ENCODE measurements at regions not wholly inside any gene's neighbourhood (a gene's known extent, or its start where the extent isn't known, plus 50 kb on each side); places are given as distances from the start of the nearest gene placed in this dataset.

- H3K4me1 ChIP-seq (ENCODE audit: insufficient read depth, low read length, poor library complexity, severe bottlenecking), result peaks cover 9% of the 10 kb centered on the region
- TF ChIP-seq CTCF (conservative IDR thresholded peaks at IDR 0.05; ENCODE audit: low read length), result no peak
- no peak for TF ChIP-seq EZH2phosphoT487 (IDR thresholded peaks at IDR 0.05; ENCODE audit: borderline replicate concordance)
- no peaks in the 10 kb centered on the region for H3F3A ChIP-seq (ENCODE audit: low read depth)
- H3K79me2 ChIP-seq (ENCODE audit: insufficient read depth, low read length), result no peaks in the 10 kb centered on the region
- H3K9me3 ChIP-seq (ENCODE audit: insufficient read depth, low read depth, low read length), result no peaks in the 10 kb centered on the region
- H3K9ac ChIP-seq (ENCODE audit: low read depth, low read length, poor library complexity, severe bottlenecking), result no peak overlapping the region
- H3K4me2 ChIP-seq (ENCODE audit: low read depth, low read length, poor library complexity, severe bottlenecking), result no peak overlapping the region
- H3K36me3 ChIP-seq (ENCODE audit: insufficient read depth, low read length), result no peaks in the 10 kb centered on the region
- no peaks in the 10 kb centered on the region for H4K20me1 ChIP-seq (ENCODE audit: insufficient read depth, low read length, poor library complexity, severe bottlenecking)
- H3K9me2 ChIP-seq (replicated peaks; ENCODE audit: low read depth, low read length), result no peaks in the 10 kb centered on the region
- no peak overlapping the region for H3K4me3 ChIP-seq (ENCODE audit: low read length, poor library complexity, severe bottlenecking)
- H2AFZ ChIP-seq (ENCODE audit: low read length), result no peak overlapping the region
- H3K27me3 ChIP-seq (ENCODE audit: insufficient read depth, low read length, poor library complexity, severe bottlenecking), result no peaks in the 10 kb centered on the region
Measured at GRCh38 chr21:15130751-15131150, 66.0 kb upstream of the NRIP1 start.

GRCh38 chr21:15132781-15133180, 68.0 kb upstream of the NRIP1 start:
- no peak for TF ChIP-seq EZH2phosphoT487 (IDR thresholded peaks at IDR 0.05; ENCODE audit: borderline replicate concordance)
- no peak for TF ChIP-seq CTCF (conservative IDR thresholded peaks at IDR 0.05; ENCODE audit: low read length)
- Histone ChIP-seq H2AFZ (ENCODE audit: low read length) (no peak overlapping the region), H3K4me1 (ENCODE audit: insufficient read depth, low read length, poor library complexity, severe bottlenecking) (peaks cover 9% of the 10 kb centered on the region), H3K9ac (ENCODE audit: low read depth, low read length, poor library complexity, severe bottlenecking) (no peak overlapping the region), H3K79me2 (ENCODE audit: insufficient read depth, low read length) (no peaks in the 10 kb centered on the region), H3K4me2 (ENCODE audit: low read depth, low read length, poor library complexity, severe bottlenecking) (no peak overlapping the region), H3K36me3 (ENCODE audit: insufficient read depth, low read length) (no peaks in the 10 kb centered on the region), H3K27me3 (ENCODE audit: insufficient read depth, low read length, poor library complexity, severe bottlenecking) (no peaks in the 10 kb centered on the region), H3K9me3 (ENCODE audit: insufficient read depth, low read depth, low read length) (no peaks in the 10 kb centered on the region), H4K20me1 (ENCODE audit: insufficient read depth, low read length, poor library complexity, severe bottlenecking) (no peaks in the 10 kb centered on the region), H3K4me3 (ENCODE audit: low read length, poor library complexity, severe bottlenecking) (no peak overlapping the region), H3F3A (ENCODE audit: low read depth) (no peaks in the 10 kb centered on the region), H3K9me2 (replicated peaks; ENCODE audit: low read depth, low read length) (no peaks in the 10 kb centered on the region)

- H3F3A ChIP-seq (ENCODE audit: low read depth), result no peaks in the 10 kb centered on the region
- no peaks in the 10 kb centered on the region for H3K9me2 ChIP-seq (replicated peaks; ENCODE audit: low read depth, low read length)
- TF ChIP-seq CTCF (conservative IDR thresholded peaks at IDR 0.05; ENCODE audit: low read length) (no peak), EZH2phosphoT487 (IDR thresholded peaks at IDR 0.05; ENCODE audit: borderline replicate concordance) (no peak)
- no peaks in the 10 kb centered on the region for H4K20me1 ChIP-seq (ENCODE audit: insufficient read depth, low read length, poor library complexity, severe bottlenecking)
- H3K9ac ChIP-seq (ENCODE audit: low read depth, low read length, poor library complexity, severe bottlenecking), result no peak overlapping the region
- no peaks in the 10 kb centered on the region for H3K36me3 ChIP-seq (ENCODE audit: insufficient read depth, low read length)
- peak overlapping the region; percentile 4 for H3K4me2 ChIP-seq (ENCODE audit: low read depth, low read length, poor library complexity, severe bottlenecking)
- H3K9me3 ChIP-seq (ENCODE audit: insufficient read depth, low read depth, low read length), result no peaks in the 10 kb centered on the region
- peaks cover 9% of the 10 kb centered on the region for H3K4me1 ChIP-seq (ENCODE audit: insufficient read depth, low read length, poor library complexity, severe bottlenecking)
- H2AFZ ChIP-seq (ENCODE audit: low read length), result no peak overlapping the region
- H3K79me2 ChIP-seq (ENCODE audit: insufficient read depth, low read length), result no peaks in the 10 kb centered on the region
- no peaks in the 10 kb centered on the region for H3K27me3 ChIP-seq (ENCODE audit: insufficient read depth, low read length, poor library complexity, severe bottlenecking)
- no peak overlapping the region for H3K4me3 ChIP-seq (ENCODE audit: low read length, poor library complexity, severe bottlenecking)
Measured at GRCh38 chr21:15134701-15135470, 70.1 kb upstream of the NRIP1 start.
